Mammary epithelial cell (primary cell): ENCODE measurements at regions not wholly inside any gene's neighbourhood (a gene's known extent, or its start where the extent isn't known, plus 50 kb on each side); places are given as distances from the start of the nearest gene placed in this dataset.
"Not testable (repeated sequence)": the region's sequence is repeated elsewhere in the genome, so short reads cannot be mapped to it uniquely, and the experiment has no call there.

ENCODE experiments used
- EZH2 ChIP-seq: IDR thresholded peaks from 2 replicates; pipeline ENCODE4 v1.6.1; 2012; ENCODE audit warnings: low read length, inconsistent platforms, borderline replicate concordance
- TF ChIP-seq, protein P1 (sequence below), 2 donors: IDR thresholded peaks in 1 of 2; conservative IDR thresholded peaks in 1 of 2; 2 replicates each; pipeline ENCODE4 v1.5.1; 2011 to 2012; ENCODE audit warnings: inconsistent platforms in 2 of 2, low read length in 2 of 2, mild to moderate bottlenecking in 2 of 2, control low read depth in 1 of 2, low read depth in 1 of 2; ENCODE audit not compliant: insufficient read depth in 1 of 2; ENCODE audit errors: extremely low read depth in 1 of 2

GRCh38 chr20:6321235-6321634 is 198.4 kb upstream of the FERMT1 start:
- TF ChIP-seq, protein P1, sequence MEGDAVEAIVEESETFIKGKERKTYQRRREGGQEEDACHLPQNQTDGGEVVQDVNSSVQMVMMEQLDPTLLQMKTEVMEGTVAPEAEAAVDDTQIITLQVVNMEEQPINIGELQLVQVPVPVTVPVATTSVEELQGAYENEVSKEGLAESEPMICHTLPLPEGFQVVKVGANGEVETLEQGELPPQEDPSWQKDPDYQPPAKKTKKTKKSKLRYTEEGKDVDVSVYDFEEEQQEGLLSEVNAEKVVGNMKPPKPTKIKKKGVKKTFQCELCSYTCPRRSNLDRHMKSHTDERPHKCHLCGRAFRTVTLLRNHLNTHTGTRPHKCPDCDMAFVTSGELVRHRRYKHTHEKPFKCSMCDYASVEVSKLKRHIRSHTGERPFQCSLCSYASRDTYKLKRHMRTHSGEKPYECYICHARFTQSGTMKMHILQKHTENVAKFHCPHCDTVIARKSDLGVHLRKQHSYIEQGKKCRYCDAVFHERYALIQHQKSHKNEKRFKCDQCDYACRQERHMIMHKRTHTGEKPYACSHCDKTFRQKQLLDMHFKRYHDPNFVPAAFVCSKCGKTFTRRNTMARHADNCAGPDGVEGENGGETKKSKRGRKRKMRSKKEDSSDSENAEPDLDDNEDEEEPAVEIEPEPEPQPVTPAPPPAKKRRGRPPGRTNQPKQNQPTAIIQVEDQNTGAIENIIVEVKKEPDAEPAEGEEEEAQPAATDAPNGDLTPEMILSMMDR (conservative IDR thresholded peaks at IDR 0.05 in 1 of 2, IDR thresholded peaks at IDR 0.05 in 1 of 2; ENCODE audit: extremely low read depth in 1 of 2, insufficient read depth in 1 of 2, low read depth in 1 of 2, low read length in 2 of 2): not testable (repeated sequence)
- TF ChIP-seq EZH2: not testable (repeated sequence)
